ENCODE measurements at regions not wholly inside any gene's neighbourhood (a gene's known extent, or its start where the extent isn't known, plus 50 kb on each side); places are given as distances from the start of the nearest gene placed in this dataset.
A peak's percentile ranks its signal among the peaks of the same experiment; 100 is the strongest.

DNA sequence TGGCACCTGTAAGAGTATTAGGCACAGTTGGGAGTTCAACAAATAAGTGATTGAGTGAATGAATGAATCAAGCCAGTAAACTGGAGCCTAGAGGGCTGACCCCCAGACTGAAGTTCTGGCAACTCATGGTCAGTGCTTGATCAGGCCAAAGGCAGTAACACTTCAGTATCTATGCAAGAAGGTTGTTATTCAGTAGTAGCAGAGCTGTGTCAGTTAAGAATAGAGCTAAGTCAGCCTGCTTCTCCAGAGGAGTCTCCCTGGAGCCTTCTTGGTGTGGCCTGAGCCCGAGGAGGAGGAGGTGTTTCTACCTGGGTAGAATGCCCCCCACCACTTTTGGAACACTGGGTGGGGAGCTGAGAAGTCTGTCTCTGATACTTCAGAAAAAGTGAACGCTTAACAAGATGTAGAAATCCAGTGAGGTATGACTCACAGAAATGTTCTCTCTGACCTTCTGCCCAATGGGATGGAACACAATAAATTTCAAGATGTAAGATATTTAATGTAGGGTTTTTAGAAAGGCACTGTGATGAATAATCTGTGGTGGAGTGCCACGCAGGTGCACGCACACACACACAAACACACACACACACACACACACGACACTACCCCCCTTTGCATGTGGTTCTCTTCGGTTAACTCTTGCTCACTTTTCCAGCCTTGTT is 219.9 kb downstream of the HIPK3 start:
- no peak overlapping the region for H3K27ac ChIP-seq (ENCODE audit: insufficient read depth, low read depth, low read length)
- H4K20me1 ChIP-seq (replicated peaks; ENCODE audit: control insufficient read depth, extremely low read depth, insufficient read depth, low read length) = peaks cover 5% of the 10 kb centered on the region
- H3K79me2 ChIP-seq (ENCODE audit: control insufficient read depth, insufficient read depth, low read length) = peaks cover 29% of the 10 kb centered on the region
- peaks cover 0 to 2% of the 10 kb centered on the region in 2 experiments for H3K27me3 ChIP-seq (ENCODE audit: control insufficient read depth in 2 of 2, insufficient read depth in 2 of 2, low read length in 2 of 2)
- no peaks in the 10 kb centered on the region for H3K9me1 ChIP-seq (replicated peaks; ENCODE audit: control insufficient read depth, extremely low read depth, insufficient read depth, low read length)
- CTCF ChIA-PET = interaction anchor here (0.7 to 2.0 kb wide), 2 partner anchors 13 to 23 kb away, joined by 3 to 6 read pairs; no protein-coding TSS in a partner anchor
- H3K36me3 ChIP-seq (ENCODE audit: control insufficient read depth in 2 of 2, extremely low read depth in 1 of 2, insufficient read depth in 2 of 2, low read length in 2 of 2) = no peaks in the 10 kb centered on the region
- peaks cover 6% of the 10 kb centered on the region for H3K4me1 ChIP-seq (ENCODE audit: control insufficient read depth, extremely low read depth, insufficient read depth, low read length)
- no peak overlapping the region for H2AFZ ChIP-seq (ENCODE audit: low read depth, low read length)
- POLR2A ChIA-PET = no interaction called here
- no peaks in the 10 kb centered on the region for H3K9me3 ChIP-seq (replicated peaks; ENCODE audit: control insufficient read depth, insufficient read depth, low read length)
- DNase-seq (ENCODE audit: low read depth, low spot score) (no peak), FAIRE-seq (no peak)
- no peak overlapping the region for H3K4me3 ChIP-seq (replicated peaks in 1 of 3; ENCODE audit: insufficient read depth in 1 of 3, low read depth in 1 of 3, low read length in 3 of 3)
- intact Hi-C loops (cut with micrococcal nuclease) = no loop called here
- H3K9ac ChIP-seq (replicated peaks; ENCODE audit: extremely low read depth, insufficient read depth, low read length) = no peak overlapping the region
- dilution Hi-C loops (cut with MboI; ENCODE audit: extremely low pct_ligation_motif_present, low sequenced_read_pairs) = no loop called here
- TF ChIP-seq EZH2 (IDR thresholded peaks at IDR 0.05; ENCODE audit: borderline replicate concordance, low read depth, low read length, severe bottlenecking) = no peak
- TF ChIP-seq POLR2A (IDR thresholded peaks at IDR 0.05; ENCODE audit: low read depth, low read length) = no peak
- BruUV-seq (replicated peaks) = no TSS peak
- no peak overlapping the region for H3K4me2 ChIP-seq (ENCODE audit: insufficient read depth, low read length)

DNA sequence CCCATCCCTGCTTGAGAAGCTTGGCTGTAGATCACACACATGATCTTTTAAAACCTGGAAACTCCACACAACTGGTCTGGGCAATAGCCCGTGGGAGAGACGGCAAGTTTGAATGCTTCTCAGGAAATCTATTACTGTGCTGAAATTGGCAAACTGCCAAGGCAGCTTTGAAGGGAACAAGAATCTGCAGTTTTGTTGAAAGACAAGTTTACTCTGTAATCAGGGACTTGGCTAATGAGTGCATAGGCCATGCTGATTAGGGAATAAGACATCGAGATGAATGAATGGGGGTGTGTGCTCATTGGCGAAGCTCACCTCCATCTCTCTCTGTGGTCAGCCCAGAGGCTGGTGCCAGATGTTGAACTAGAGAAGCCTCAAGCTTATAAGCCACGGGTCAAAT is 218.8 kb downstream of the HIPK3 start:
- no TSS peak for BruUV-seq (replicated peaks)
- dilution Hi-C loops (cut with MboI; ENCODE audit: extremely low pct_ligation_motif_present, low sequenced_read_pairs) (no loop called here), intact Hi-C loops (cut with micrococcal nuclease) (no loop called here)
- peak; percentile 72 for DNase-seq (ENCODE audit: low read depth, low spot score)
- TF ChIP-seq EZH2 (IDR thresholded peaks at IDR 0.05; ENCODE audit: borderline replicate concordance, low read depth, low read length, severe bottlenecking) = no peak
- no peak for TF ChIP-seq MYC (IDR thresholded peaks at IDR 0.05; ENCODE audit: low read depth, low read length)
- no peak for TF ChIP-seq POLR2AphosphoS5 (IDR thresholded peaks at IDR 0.05; ENCODE audit: insufficient read depth, low read depth, low read length)
- no peak for TF ChIP-seq GATA2 (IDR thresholded peaks at IDR 0.05; ENCODE audit: insufficient read depth, insufficient read length, low read depth, low read length)
- TF ChIP-seq MAX (IDR thresholded peaks at IDR 0.05; ENCODE audit: insufficient read depth, insufficient read length) = no peak
- TF ChIP-seq POLR2A (IDR thresholded peaks at IDR 0.05; ENCODE audit: low read depth, low read length) = no peak
- no peak for TF ChIP-seq CTCF (IDR thresholded peaks at IDR 0.05; ENCODE audit: extremely low read depth in 1 of 2, insufficient read depth in 1 of 2, low read depth in 1 of 2, low read length in 2 of 2)
- no peak for TF ChIP-seq FOS (IDR thresholded peaks at IDR 0.05; ENCODE audit: borderline replicate concordance, insufficient read depth, low read length)
- TF ChIP-seq JUN (IDR thresholded peaks at IDR 0.05; ENCODE audit: borderline replicate concordance, insufficient read depth, insufficient read length, low read depth) = no peak
- FAIRE-seq = peak; percentile 85
- no peak overlapping the region for H3K27ac ChIP-seq (ENCODE audit: insufficient read depth, low read depth, low read length)
- peaks cover 0 to 2% of the 10 kb centered on the region in 2 experiments for H3K27me3 ChIP-seq (ENCODE audit: control insufficient read depth in 2 of 2, insufficient read depth in 2 of 2, low read length in 2 of 2)
- no peaks in the 10 kb centered on the region for H3K36me3 ChIP-seq (ENCODE audit: control insufficient read depth in 2 of 2, extremely low read depth in 1 of 2, insufficient read depth in 2 of 2, low read length in 2 of 2)
- H3K9me3 ChIP-seq (replicated peaks; ENCODE audit: control insufficient read depth, insufficient read depth, low read length) = no peaks in the 10 kb centered on the region
- CTCF ChIA-PET = interaction anchor here (0.6 to 2.0 kb wide), 5 partner anchors 12 to 299 kb away, joined by 3 to 6 read pairs (median 4); no protein-coding TSS in a partner anchor
- H3K4me3 ChIP-seq (replicated peaks in 1 of 3; ENCODE audit: insufficient read depth in 1 of 3, low read depth in 1 of 3, low read length in 3 of 3) = no peak overlapping the region
- no peak overlapping the region for H3K9ac ChIP-seq (replicated peaks; ENCODE audit: extremely low read depth, insufficient read depth, low read length)
- peaks cover 5% of the 10 kb centered on the region for H4K20me1 ChIP-seq (replicated peaks; ENCODE audit: control insufficient read depth, extremely low read depth, insufficient read depth, low read length)
- H3K9me1 ChIP-seq (replicated peaks; ENCODE audit: control insufficient read depth, extremely low read depth, insufficient read depth, low read length) = no peaks in the 10 kb centered on the region
- peaks cover 6% of the 10 kb centered on the region for H3K4me1 ChIP-seq (ENCODE audit: control insufficient read depth, extremely low read depth, insufficient read depth, low read length)
- no peak overlapping the region for H3K4me2 ChIP-seq (ENCODE audit: insufficient read depth, low read length)
- H3K79me2 ChIP-seq (ENCODE audit: control insufficient read depth, insufficient read depth, low read length) = peaks cover 30% of the 10 kb centered on the region
- no peak overlapping the region for H2AFZ ChIP-seq (ENCODE audit: low read depth, low read length)
- POLR2A ChIA-PET = no interaction called here
